HPDE6-E6E7 (cell line): ENCODE measurements at regions not wholly inside any gene's neighbourhood (a gene's known extent, or its start where the extent isn't known, plus 50 kb on each side); places are given as distances from the start of the nearest gene placed in this dataset.

Source experiments
- DNase-seq: peaks from one replicate; pipeline ENCODE4 v3.0.0; 2011; ENCODE audit warnings: missing footprints; ENCODE audit errors: extremely low spot score

DNA sequence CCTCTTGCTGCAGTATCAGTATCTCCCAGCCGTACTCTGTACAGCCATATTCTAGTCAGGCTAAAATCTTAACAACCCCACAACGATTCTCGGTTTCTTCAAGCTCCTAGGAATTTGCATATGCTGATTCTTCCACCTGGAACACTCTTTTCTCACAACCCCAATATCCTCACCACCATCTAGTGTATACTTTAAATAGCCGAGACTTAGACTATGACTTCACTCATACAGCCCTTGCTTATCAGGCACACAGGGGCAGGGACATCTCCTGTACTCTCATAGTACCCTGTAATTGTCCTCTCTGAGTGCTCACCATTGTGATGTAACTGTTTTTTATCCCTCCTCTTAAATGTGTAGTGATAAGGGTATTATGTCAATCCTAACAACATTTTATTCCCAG lies 2126.4 kb upstream of the TENM3 start:
- no peak for DNase-seq

DNA sequence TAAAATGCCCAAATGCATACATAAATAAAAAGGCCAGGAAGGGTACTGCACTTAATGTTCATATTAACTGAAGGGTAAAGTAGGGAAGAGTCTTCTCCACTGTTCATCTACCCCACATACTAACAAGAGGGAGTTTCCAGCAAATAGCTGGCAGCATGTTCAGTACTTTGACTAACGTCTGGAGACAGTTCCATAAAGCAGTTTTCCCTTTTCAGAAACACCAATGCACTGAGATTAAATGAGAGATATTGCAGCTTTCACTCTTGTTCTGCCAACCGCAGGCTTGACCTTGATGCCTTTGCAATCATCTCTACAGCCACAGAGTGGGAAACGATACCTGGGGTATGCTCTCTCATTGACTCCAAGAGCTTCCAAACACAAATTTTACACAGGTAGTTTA lies 2123.1 kb upstream of the TENM3 start:
- DNase-seq: no peak

DNA sequence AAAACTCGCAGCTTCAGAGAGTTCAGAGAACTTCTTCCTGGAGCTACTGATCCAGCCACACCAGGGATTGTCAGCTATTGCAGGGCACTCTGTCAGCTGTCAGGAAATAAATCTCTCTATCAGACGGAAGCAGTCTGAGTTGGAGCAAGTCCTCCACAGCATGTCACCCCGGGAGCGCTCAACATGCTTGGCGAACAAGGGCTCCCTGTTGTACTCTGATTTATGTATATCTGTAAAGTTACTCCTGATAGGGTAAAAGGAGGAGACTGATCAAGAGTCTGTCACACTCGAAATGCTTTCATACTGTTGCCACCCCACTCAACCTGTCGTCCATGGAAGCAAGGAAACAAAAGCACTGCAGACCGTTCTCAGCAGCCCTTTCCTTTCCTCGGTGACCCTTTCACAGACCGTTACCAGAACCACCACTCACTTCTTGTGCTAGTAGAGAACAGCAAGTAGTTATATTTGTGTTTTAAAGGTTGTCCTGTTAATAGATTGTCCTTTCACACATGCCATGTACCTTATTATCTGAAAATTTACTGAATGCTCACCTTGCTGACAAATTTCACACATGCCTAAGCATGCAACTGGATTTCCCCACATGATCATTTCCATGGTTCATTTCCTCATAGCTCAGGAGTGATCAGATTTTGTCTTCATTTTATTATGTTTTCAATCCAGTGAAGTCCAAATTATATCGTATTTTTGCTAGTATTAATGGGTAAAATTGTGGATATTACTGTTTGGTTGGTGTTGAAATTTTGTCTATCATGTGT lies 2108.9 kb upstream of the TENM3 start:
- DNase-seq: peak; percentile 23

DNA sequence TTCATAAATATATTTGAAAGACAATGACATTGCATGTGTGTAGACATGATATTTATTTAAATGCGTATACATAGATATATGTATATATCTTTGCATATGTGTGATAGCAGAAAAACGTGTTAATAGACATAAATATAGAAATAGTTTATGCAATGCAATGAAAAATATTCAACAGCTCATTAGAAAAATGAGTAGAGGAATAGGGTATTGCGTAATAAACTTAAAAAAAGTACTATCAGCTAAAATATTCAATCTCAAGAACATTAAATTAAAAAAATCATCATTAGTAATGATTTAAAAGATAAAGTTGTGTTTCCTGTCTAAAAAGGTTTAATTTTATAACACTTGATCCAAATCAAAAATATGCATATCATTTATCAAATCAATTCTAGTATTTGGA lies 2101.5 kb upstream of the TENM3 start:
- no peak for DNase-seq

DNA sequence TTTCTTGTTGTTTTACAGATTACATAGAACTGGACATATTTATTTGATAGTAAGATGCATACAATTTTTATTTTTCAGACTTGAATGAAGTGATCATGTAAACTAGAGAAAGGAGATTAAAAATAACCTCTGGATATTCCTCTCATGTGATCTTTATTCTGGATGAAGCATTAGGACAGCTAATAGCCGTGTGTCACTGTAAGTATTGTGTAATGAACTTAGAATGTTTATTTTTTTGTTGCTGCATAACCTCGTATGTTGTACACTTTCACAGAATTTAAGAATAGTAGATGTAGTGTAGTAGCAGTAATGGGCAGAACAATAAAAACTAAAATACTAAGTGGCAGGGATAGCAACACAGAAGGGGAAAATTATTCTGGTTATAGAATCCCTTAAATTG lies 2094.5 kb upstream of the TENM3 start:
- no peak for DNase-seq

DNA sequence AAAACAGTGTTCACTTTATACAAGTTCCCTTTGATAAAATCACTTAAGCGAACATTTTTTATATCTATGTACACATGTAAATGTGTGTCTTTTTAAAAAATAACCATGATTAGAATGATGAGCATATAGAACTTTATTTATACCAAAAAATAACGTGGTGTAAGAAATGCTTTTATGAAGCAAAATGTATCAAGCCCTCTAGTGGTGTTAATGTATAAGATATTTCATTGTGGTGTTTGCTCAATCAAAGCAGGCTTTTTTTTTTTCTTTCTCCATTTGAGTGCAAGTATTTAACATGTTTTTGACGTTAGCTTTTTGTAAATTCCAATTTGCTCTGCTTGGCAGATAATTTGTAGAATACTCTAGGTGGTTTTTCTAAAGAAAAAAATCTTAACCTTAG lies 2092.4 kb upstream of the TENM3 start:
- peak; percentile 2 for DNase-seq

DNA sequence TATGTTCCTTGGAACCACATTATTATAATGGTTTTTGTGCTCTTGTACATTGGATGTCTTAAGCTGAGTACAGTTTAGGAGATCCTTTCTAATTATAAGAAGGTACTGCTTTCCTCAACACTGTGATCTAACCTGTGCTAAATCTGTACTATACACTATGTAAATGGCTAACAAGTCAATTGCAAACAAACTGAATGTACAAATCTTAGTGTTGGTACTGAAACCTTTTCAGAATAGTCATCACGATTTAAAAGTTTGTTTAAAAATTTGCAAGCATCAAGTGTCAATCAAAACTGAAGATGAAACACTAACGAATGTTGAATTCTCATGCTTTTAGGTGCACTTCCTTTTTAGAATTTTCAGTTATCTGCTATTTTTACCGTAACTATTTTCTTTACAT lies 2090.4 kb upstream of the TENM3 start:
- DNase-seq: no peak

DNA sequence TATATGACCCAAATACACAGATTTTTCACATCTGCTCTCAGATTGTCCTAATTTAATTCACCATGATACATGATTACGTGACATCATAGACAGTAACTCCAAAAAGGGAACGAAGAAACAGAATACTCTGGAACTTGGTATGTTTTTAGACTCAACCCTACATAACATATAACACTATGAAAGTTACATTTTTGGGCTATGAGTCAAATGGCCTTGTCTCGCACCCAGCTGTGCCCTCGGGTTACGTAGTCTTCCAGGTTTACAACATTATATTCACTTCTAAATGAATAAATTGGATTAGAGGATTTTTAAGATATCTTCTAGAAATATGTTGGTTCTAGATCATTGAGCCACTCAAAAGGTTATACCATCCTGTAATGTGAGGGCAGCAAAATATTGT lies 2089.6 kb upstream of the TENM3 start:
- no peak for DNase-seq

DNA sequence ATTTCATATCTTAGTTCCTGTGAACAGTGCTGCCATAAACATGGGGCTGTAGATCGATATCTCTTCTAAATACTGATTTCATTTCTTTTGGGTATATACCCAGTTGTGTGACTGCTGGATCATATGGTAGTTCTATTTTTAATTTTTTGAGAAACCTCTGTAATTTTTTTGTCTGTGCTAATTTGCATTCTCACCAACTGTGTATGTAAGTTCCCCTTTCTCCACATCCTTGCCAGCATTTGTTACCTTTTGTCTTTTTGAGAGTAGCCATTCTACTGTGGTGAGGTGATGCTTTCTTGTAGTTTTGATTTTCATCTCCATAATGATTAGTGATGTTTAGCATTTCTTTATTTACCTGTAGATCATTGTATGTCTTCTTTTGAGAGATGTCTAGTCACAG lies 2086.5 kb upstream of the TENM3 start:
- DNase-seq: no peak

DNA sequence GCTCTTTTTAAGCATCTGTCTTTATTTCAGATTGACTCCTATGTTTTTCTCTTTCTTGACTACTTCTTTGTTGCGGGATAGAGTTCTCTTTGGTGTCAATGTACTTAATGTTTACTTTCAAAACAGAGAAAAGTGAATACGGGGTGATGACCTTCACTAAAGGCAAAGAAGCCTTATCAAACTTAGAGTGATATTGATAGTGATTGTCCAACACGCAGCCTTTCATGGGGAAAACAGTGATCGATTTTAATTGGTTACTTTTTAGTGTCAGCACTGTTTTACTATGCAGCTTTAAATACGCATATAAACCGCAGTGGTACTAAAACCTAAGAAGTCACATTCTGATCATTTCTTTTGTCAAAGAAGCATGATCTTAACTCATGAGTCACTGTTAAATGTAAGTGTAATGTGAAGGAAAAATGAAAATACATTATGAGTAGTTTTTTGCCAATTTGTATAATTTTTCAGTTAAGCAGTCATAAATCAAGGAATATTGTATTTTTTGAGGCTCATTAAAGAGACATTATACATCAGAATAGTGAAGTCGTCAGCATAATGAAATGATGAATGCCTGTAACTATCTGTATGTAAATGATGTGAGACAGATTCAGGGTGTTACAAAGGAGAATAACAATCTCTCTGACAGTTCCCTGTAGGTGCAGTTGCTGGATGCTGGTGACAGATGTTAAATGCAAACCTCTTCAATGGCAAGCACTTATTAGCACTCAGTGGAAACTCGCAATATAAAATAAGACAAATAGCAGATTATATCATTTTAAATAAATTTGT lies 2082.8 kb upstream of the TENM3 start:
- no peak for DNase-seq

DNA sequence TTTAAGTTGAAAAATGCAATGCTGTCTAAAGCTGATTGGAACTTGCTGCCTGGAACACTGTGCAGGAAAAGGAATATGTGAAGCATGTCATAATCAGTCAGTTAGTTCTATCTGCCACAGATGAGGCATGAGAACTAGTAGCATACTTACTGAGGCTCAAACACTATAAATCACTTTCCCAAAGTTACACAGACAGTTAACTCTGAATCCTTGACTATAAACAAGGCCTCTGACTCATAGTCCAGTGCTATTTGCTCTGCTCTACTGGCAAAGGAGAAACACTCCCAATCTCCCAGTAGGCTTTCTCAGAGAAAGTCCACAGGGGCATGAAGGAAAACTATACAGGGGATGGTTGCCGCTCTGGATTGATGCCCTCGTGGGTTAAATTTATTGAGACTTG lies 2078.4 kb upstream of the TENM3 start:
- DNase-seq: peak; percentile 3

DNA sequence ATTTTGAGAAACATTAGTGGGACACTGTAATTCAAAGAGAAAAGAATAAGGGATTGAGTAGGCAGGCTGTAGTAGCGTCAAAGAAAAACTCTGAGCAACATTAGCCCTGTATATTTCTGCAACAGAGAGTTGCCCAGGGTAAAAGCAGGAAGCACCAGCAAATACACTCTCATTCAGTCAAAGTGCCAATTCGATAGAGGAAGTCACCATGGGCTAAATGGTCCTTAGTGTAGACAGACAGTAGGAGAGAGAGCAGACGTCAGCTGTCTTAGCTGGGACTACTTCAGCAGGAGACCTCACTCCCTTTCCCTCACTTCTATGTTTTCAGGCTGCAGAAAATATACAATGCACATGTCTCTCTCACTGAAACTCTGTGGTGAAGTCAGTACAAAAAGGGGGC lies 2073.8 kb upstream of the TENM3 start:
- DNase-seq: no peak

DNA sequence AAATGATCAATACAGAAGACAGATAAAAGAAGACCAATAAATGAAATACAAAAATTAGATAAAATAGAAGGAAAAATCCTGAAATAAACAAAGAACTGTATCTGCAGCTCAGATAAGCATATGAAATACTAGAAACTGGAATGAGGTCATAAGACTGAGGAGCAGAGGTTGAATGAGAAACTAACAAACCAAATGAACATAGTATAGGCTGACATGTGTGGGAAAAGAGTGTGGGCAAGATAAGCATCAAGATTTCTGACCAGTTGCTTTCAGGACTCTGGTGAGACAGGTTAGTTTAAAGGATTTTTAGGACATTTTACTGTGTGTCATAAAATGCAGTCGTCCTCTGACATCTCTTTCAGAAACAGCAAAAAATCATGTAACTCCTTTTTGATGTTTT lies 2073.2 kb upstream of the TENM3 start:
- DNase-seq: no peak

DNA sequence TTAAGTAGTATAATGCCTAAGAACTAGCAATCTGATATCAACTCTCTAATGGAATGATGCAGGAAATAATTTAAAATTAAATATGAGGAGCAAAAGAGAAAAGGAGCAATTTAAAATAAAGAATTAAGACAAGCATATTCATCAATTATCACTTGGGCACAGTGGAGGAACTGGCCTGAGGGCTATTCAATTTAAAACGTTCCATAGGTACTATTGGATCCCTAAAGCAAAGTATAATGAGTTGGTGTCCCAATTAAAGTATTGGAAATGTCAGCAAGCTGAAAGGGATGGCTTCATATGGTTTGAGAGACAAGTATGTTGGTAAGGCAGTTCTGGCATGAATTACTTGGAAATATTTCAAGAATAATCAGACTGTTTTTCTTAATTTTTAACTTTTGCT lies 2064.1 kb upstream of the TENM3 start:
- no peak for DNase-seq

DNA sequence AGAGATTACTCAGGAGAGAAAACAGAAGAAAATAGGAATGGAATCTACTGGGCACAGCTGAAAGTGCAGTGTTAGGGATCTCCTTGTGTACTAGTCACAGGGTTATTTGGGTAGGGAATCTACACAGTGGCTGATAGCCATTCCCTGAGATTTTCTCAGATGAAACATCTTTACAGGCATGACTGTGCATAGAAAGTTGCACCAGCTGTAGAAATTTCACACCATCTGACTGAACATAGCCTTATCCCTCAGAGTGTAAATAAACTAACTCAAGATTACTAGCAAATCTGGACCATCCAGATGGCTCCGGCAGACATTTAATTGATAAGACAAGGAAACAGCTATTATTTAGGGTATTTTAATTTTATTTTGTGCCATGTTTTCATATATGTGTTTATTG lies 2053.5 kb upstream of the TENM3 start:
- no peak for DNase-seq

DNA sequence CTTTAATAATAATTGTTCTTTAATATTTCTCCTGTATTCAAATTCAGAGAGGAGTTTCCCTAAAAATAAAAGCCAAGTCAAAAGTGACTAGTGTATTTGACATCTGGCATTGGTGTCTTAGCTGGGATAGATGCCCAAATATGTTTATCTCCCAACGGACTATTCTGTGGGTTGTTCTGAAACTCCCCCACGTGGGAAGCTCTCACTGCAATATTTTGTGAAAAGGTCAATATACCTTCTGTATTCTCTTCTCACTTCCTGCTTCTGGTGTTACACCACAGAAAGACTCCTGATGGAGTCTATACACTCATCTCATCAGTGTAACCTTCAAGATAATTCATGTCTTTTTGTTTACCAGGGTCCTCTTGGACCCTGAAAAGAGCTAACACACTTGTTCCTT lies 2052.8 kb upstream of the TENM3 start:
- DNase-seq: no peak

DNA sequence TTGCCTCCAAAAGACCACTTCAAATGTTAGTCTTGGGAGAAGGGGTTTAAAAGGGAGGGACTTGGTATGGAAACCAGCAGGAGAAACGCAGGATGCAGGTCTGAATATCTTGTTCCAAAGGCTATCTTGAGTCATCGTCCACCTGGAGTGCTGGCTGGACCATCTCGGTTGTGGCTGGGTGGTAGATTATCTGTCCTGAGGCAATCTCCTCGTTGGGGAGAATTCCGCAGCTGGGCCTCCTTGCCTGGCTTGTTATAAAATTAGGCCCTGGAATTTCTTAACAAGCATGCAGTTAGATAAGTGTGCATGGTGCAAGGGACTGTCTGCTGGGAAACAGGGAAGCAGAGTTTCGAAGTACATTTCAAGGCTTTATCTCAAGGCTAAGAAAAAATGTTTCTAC lies 2045.7 kb upstream of the TENM3 start:
- DNase-seq: no peak

DNA sequence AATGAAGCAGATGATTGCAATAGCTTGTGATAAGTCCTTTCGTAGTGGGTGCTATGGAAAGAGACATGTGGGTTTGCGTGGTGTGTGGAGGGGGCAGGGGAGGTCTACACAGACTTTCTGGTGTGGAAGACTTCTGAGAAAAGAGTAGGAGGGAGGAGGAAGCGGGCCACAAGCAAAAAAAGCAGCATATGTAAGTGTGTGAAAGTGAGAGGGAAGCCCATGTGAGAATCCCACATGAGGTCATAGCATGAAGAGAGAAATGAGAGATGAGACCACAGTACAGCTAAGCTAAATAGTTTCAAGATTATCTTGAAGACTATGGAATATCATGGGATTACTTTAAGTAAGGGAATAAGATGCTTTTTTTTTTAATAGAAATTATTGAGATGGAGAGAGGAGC lies 2039.9 kb upstream of the TENM3 start:
- no peak for DNase-seq

DNA sequence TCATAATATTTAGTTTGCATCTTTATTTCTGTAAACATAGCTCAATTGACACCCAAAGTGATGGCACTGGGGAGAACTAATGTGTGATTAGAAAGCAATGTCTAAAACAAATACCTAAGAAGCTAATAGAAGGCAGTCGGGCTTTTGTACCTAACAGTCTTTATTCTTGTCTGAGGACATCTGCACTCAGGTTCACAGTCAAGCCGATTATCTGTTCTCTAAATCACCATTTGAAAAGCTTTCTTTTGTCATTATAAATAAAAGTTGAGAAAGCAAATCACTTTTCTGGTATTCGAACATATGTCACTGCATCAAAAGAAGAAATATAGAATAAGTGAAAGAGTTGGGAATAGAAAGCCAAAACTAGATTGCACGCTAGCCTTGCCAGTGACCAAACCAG lies 2037.9 kb upstream of the TENM3 start:
- DNase-seq: no peak

DNA sequence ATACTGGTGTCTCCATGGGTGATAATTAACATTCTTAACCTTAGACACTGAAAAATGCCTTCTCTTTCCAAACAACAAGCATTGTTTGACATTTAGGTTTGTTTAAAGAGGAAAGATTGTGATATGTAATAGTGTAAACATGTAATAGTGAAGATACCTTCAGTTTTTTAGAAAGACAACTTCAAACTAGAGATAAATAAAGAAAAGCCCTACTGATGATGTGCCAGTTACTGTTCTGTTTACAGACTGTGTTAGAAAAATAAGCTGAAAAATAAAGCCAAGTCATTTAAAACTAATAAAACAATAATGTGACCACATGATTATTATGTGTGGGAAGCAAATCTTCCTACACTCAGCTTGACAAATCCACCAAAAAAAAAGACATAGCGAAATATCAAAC lies 2035.3 kb upstream of the TENM3 start:
- no peak for DNase-seq

DNA sequence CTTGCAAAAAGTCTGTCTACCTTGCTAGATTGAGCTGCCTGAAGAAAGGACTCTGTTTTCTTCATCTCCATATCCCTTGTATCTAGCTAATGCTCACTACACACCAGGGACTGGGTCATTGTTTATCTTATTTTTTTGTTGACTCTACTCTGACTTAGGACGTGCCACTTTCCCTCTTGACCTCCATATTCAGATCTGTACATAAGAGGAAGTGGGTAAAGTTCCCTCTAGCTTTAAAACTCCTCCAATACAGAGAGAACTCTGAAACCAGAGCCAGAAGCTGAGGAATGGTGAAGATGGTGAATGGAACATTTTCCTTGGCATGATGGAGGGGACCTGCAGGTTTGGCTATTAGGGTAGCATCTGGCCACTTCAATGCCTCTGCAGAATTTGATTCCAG lies 2026.1 kb upstream of the TENM3 start:
- DNase-seq: no peak

DNA sequence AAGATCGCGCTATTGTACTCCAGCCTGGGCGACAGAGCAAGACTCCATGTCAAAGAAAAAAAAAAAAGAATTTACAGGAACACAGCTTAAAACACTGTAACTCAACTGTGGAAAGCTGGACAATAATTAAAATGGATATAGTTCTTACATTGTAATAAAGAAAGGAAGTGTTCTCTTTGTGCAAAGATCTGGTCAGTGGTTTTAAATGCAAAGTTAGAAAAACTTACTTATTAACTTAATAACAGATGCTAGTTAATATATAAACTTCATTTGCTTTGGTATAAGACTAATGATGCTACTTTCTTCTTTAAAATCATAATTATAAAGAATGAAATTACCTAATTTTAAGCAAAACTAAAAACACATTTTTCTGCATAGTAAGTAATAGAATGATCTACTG lies 2024.1 kb upstream of the TENM3 start:
- DNase-seq: no peak

DNA sequence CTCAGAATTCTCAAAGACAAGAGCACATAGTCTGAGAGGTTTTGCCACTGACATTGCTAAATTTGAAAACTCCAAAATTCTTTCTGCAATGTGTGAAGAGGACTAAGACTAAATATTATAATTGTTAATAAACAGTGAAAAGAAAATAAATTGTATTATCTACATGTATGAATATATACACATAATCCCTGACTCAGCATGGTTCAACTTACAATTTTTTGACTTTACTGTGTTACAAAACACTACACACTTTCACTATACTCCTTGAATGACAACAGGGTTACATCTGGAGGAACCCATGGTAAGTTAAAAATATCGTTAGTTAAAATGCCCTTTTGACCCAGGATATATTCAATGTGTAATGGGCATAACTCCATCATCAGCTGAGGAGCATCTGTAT lies 2017.2 kb upstream of the TENM3 start:
- no peak for DNase-seq

DNA sequence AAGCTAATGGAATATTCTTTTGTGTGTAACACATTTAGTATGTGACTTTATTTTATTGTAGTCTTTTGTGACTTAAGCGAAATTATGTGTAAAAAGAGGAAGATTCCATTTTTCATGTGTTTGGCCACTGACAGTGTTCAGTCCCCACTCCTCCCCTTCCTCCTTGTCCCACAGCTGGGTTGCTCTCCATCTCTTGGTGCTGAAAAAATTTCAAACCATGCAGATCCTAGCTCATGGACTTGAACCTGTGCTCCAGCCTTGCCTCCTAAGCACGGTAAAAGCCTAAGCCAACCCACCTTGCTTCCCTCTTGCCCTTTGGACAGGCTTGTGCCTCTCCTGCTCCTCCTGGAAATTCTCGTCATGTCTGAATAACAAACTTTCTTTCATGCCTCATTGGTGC lies 2008.5 kb upstream of the TENM3 start:
- no peak for DNase-seq
